ENCODE measurements at regions not wholly inside any gene's neighbourhood (a gene's known extent, or its start where the extent isn't known, plus 50 kb on each side); places are given as distances from the start of the nearest gene placed in this dataset.

DNA sequence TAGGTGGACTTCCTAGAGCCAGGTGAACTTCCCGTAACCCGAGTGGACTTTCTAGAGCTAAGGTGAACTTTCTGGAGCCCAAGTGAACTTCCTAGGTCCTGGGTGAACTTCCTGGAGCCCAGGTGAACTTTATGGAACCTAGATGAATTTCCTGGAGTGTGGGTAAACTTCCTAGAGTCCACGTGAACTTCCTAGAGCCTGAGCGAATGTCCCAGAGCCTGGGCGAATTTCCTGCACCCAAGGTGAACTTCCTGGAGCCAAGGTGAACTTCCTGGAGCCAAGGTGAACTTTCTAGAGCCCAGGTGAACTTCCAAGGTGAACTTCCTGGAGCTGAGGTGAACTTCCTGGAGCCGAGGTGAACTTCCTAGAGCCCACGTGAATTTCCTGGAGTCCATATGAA, 70.0 kb downstream of the RTP5 start:
- H3K4me3 ChIP-seq, result no peak overlapping the region
- no peak for TF ChIP-seq POLR2AphosphoS5 (IDR thresholded peaks at IDR 0.05)
- TF ChIP-seq, protein P1, sequence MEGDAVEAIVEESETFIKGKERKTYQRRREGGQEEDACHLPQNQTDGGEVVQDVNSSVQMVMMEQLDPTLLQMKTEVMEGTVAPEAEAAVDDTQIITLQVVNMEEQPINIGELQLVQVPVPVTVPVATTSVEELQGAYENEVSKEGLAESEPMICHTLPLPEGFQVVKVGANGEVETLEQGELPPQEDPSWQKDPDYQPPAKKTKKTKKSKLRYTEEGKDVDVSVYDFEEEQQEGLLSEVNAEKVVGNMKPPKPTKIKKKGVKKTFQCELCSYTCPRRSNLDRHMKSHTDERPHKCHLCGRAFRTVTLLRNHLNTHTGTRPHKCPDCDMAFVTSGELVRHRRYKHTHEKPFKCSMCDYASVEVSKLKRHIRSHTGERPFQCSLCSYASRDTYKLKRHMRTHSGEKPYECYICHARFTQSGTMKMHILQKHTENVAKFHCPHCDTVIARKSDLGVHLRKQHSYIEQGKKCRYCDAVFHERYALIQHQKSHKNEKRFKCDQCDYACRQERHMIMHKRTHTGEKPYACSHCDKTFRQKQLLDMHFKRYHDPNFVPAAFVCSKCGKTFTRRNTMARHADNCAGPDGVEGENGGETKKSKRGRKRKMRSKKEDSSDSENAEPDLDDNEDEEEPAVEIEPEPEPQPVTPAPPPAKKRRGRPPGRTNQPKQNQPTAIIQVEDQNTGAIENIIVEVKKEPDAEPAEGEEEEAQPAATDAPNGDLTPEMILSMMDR (IDR thresholded peaks at IDR 0.05), result no peak
- WGBS, result 86% methylated on average over 4 of the region's 7 CpGs
- peaks cover 6% of the 10 kb centered on the region for H3K4me1 ChIP-seq
- H3K9me3 ChIP-seq, result no peaks in the 10 kb centered on the region
- no peak overlapping the region for H3K27ac ChIP-seq
- H3K36me3 ChIP-seq, result no peaks in the 10 kb centered on the region
- H3K27me3 ChIP-seq, result no peaks in the 10 kb centered on the region
- DNase-seq (ENCODE audit: low spot score in 2 of 2), result no peak

DNA sequence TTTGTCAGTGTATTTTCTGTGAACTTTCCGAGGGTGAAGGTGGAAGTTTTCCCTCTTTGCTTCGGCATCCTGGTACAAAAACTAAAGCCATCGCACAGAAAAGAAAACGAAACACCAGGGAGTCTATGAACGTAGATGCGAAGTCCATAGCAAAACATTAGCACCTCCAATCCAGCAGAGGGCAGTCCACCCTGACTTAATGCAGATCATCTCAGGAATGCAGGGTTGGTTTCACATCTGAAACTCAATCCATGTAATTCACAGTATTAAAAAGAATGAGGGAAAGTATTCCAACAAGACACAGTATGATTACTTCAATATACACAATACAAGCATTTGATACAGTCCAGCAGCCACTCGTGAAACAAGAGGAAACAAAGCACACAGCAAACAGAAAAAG, 70.8 kb downstream of the RTP5 start:
- H3K27me3 ChIP-seq, result no peaks in the 10 kb centered on the region
- no peaks in the 10 kb centered on the region for H3K9me3 ChIP-seq
- no peak for TF ChIP-seq POLR2AphosphoS5 (IDR thresholded peaks at IDR 0.05)
- TF ChIP-seq, protein P1 (IDR thresholded peaks at IDR 0.05), result no peak
- TF ChIP-seq EP300 (IDR thresholded peaks at IDR 0.05), result no peak
- TF ChIP-seq POLR2A (IDR thresholded peaks at IDR 0.05), result no peak
- H3K36me3 ChIP-seq, result no peaks in the 10 kb centered on the region
- H3K4me3 ChIP-seq, result no peak overlapping the region
- no peak overlapping the region for H3K27ac ChIP-seq
- WGBS, result 92% methylated on average over 7 of the region's 7 CpGs
- no peak for DNase-seq (ENCODE audit: low spot score in 2 of 2)
- H3K4me1 ChIP-seq, result peaks cover 6% of the 10 kb centered on the region

DNA sequence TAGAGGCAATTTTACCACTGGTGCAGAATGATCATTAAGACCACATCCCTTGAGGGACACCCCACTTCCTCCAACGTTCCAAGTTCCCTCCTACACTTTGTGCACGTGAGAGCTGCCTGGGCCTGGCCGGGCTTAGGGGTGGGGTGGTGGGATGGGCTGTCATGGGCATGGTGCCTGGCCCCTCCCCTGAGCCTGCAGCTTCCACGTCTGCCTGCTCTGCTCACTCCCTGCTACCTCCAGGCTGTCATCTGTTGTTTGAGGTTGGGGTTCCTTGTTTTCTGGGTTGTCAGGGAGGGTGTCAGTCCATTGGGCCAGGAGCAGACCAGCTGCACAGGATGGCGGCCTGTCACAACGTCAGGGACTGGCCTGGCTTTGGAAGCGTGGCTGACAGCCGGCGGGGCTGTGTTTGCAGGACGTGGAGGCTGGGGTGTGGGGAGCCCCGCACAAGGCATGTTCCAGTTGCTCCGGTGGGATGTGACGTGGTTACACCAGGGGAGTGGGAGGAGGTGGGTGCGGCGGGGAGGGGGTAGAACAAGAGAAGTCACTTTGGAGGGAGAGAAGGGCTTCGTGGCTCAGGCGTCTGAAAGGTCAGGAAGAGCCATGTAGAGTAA, 72.3 kb downstream of the RTP5 start:
- TF ChIP-seq, protein P1 (IDR thresholded peaks at IDR 0.05), result no peak
- TF ChIP-seq POLR2AphosphoS5 (IDR thresholded peaks at IDR 0.05) (no peak), EP300 (IDR thresholded peaks at IDR 0.05) (no peak), POLR2A (IDR thresholded peaks at IDR 0.05) (no peak)
- H3K9me3 ChIP-seq, result no peaks in the 10 kb centered on the region
- H3K36me3 ChIP-seq, result no peaks in the 10 kb centered on the region
- WGBS, result 55% methylated on average over 15 of the region's 17 CpGs
- H3K4me3 ChIP-seq, result no peak overlapping the region
- peaks cover 6% of the 10 kb centered on the region for H3K4me1 ChIP-seq
- H3K27ac ChIP-seq, result no peak overlapping the region
- no peak for DNase-seq (ENCODE audit: low spot score in 2 of 2)
- no peaks in the 10 kb centered on the region for H3K27me3 ChIP-seq

DNA sequence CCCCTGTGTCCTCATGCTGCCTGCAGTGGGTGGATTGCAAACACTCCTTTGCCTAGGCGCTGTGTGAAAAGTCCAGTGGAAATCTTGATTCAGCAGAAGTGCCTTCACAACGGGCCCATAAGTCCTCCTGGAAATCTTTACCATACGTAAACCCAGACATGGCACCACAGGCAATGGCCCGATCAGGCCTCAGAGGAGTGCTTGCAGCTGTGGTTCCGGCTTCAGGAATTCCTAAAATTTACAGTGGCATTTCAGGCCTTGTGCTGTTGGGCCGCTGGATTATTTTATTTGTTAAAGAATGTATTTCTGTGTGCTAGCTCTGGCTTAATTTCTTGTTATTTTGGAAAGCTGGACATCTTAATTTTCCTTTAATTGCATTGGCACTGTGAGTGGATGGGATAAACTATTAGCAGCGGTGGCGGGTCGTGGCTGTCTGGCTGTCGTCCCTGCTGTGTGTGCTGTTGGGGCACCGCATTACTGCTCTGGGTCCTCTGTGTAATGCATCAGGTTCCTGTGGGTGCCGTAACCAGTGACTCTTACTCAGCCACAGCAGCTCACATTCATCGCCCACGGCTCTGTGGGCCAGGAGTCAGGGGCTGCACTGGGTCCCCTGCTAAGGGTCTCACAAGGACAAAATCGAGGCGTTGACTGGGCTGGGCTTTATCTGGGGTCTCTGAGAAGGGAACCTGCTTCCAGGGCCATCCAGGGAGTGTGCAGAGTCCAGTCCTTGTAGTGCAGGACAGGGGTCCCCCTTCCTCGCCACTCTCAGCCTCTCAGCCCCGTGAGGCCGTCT, 73.1 kb downstream of the RTP5 start:
- DNase-seq (ENCODE audit: low spot score in 2 of 2), result no peak
- no peak for TF ChIP-seq EP300 (IDR thresholded peaks at IDR 0.05)
- TF ChIP-seq, protein P1 (IDR thresholded peaks at IDR 0.05), result no peak
- TF ChIP-seq POLR2A (IDR thresholded peaks at IDR 0.05), result no peak
- TF ChIP-seq POLR2AphosphoS5 (IDR thresholded peaks at IDR 0.05), result no peak
- H3K36me3 ChIP-seq, result no peaks in the 10 kb centered on the region
- H3K27me3 ChIP-seq, result no peaks in the 10 kb centered on the region
- H3K4me3 ChIP-seq, result no peak overlapping the region
- H3K9me3 ChIP-seq, result no peaks in the 10 kb centered on the region
- WGBS, result 83% methylated on average over 19 of the region's 19 CpGs
- H3K27ac ChIP-seq, result no peak overlapping the region
- peaks cover 6% of the 10 kb centered on the region for H3K4me1 ChIP-seq

DNA sequence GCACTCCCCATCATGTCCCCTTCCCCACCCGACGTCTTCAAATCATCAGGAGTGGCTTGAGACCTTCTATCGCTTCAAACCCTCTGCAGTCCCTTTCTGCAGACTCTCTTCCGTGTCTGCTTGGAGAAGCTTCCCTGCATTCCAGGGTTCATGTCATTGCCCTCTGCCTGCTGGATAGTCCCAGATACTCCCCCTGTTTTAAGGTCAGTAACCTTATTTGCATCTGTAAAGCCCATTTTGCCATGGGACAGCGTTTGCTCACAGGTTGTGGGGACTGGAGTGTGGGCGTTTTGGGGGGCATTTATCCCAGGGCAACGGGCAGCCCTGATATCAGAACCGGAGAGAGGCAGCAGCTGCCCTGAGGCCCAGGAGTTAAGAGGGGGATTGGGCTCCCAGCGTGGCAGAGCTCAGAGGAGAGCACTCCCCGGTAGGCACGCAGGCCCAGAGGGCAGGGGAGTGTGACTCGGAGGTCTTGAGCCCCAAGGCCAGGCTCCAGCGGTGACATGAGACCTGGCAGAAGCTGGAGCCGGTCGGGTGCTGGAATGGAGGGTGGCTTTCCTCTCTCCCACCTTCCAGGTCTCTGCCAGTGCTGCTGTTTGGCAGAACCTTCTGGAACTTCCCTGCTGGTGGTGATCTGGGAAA, 73.8 kb downstream of the RTP5 start:
- Histone ChIP-seq H3K36me3 (no peaks in the 10 kb centered on the region), H3K4me3 (no peak overlapping the region), H3K27ac (no peak overlapping the region), H3K27me3 (no peaks in the 10 kb centered on the region), H3K4me1 (peaks cover 6% of the 10 kb centered on the region), H3K9me3 (no peaks in the 10 kb centered on the region)
- TF ChIP-seq EP300 (IDR thresholded peaks at IDR 0.05), result no peak
- TF ChIP-seq, protein P1 (IDR thresholded peaks at IDR 0.05), result no peak
- no peak for TF ChIP-seq POLR2AphosphoS5 (IDR thresholded peaks at IDR 0.05)
- TF ChIP-seq POLR2A (IDR thresholded peaks at IDR 0.05), result no peak
- DNase-seq (ENCODE audit: low spot score in 2 of 2), result no peak
- 91% methylated on average over 14 of the region's 15 CpGs for WGBS

All from suprapubic skin (tissue), 4 donors.